ENCODE measurements at regions not wholly inside any gene's neighbourhood (a gene's known extent, or its start where the extent isn't known, plus 50 kb on each side); places are given as distances from the start of the nearest gene placed in this dataset.
A peak's percentile ranks its signal among the peaks of the same experiment; 100 is the strongest.

GRCh38 chr5:51033215-51033614 is 350.0 kb upstream of the ISL1 start:
- 81% methylated on average over 3 of the region's 4 CpGs for WGBS (ENCODE audit: insufficient coverage)
- no peak for DNase-seq
- Histone ChIP-seq H3K9me3 (replicated peaks; ENCODE audit: control insufficient read depth, low read depth, low read length) (no peaks in the 10 kb centered on the region), H3K27me3 (ENCODE audit: control insufficient read depth, insufficient read depth, low read length) (no peaks in the 10 kb centered on the region), H3K36me3 (ENCODE audit: control insufficient read depth, insufficient read depth, low read length) (no peaks in the 10 kb centered on the region), H3K4me3 (ENCODE audit: low read length) (no peak overlapping the region), H3K27ac (ENCODE audit: low read length) (no peak overlapping the region), H3K4me1 (ENCODE audit: control insufficient read depth, insufficient read depth, low read length) (no peaks in the 10 kb centered on the region)

- no CpG with 5 or more reads among the region's 1 CpG for WGBS (ENCODE audit: insufficient coverage)
- no peak for DNase-seq
- H3K27ac ChIP-seq (ENCODE audit: low read length): no peak overlapping the region
- no peaks in the 10 kb centered on the region for H3K27me3 ChIP-seq (ENCODE audit: control insufficient read depth, insufficient read depth, low read length)
- H3K9me3 ChIP-seq (replicated peaks; ENCODE audit: control insufficient read depth, low read depth, low read length): no peaks in the 10 kb centered on the region
- H3K36me3 ChIP-seq (ENCODE audit: control insufficient read depth, insufficient read depth, low read length): no peaks in the 10 kb centered on the region
- no peaks in the 10 kb centered on the region for H3K4me1 ChIP-seq (ENCODE audit: control insufficient read depth, insufficient read depth, low read length)
- H3K4me3 ChIP-seq (ENCODE audit: low read length): no peak overlapping the region
Measured at GRCh38 chr5:51034222-51034901, 348.9 kb upstream of the ISL1 start.

GRCh38 chr5:51039424-51040329 is 343.6 kb upstream of the ISL1 start:
- H3K27me3 ChIP-seq (ENCODE audit: control insufficient read depth, insufficient read depth, low read length): no peaks in the 10 kb centered on the region
- H3K36me3 ChIP-seq (ENCODE audit: control insufficient read depth, insufficient read depth, low read length): no peaks in the 10 kb centered on the region
- H3K4me1 ChIP-seq (ENCODE audit: control insufficient read depth, insufficient read depth, low read length): no peaks in the 10 kb centered on the region
- no peak for DNase-seq
- 100% methylated on average over 1 of the region's 6 CpGs for WGBS (ENCODE audit: insufficient coverage)
- no peak overlapping the region for H3K27ac ChIP-seq (ENCODE audit: low read length)
- no peaks in the 10 kb centered on the region for H3K9me3 ChIP-seq (replicated peaks; ENCODE audit: control insufficient read depth, low read depth, low read length)
- H3K4me3 ChIP-seq (ENCODE audit: low read length): no peak overlapping the region

GRCh38 chr5:51043745-51044144 is 339.5 kb upstream of the ISL1 start:
- no peak for DNase-seq
- H3K36me3 ChIP-seq (ENCODE audit: control insufficient read depth, insufficient read depth, low read length): no peaks in the 10 kb centered on the region
- no peaks in the 10 kb centered on the region for H3K4me1 ChIP-seq (ENCODE audit: control insufficient read depth, insufficient read depth, low read length)
- no CpG with 5 or more reads among the region's 5 CpGs for WGBS (ENCODE audit: insufficient coverage)
- no peaks in the 10 kb centered on the region for H3K27me3 ChIP-seq (ENCODE audit: control insufficient read depth, insufficient read depth, low read length)
- no peak overlapping the region for H3K4me3 ChIP-seq (ENCODE audit: low read length)
- H3K27ac ChIP-seq (ENCODE audit: low read length): no peak overlapping the region
- no peaks in the 10 kb centered on the region for H3K9me3 ChIP-seq (replicated peaks; ENCODE audit: control insufficient read depth, low read depth, low read length)

- Histone ChIP-seq H3K4me1 (ENCODE audit: control insufficient read depth, insufficient read depth, low read length) (no peaks in the 10 kb centered on the region), H3K36me3 (ENCODE audit: control insufficient read depth, insufficient read depth, low read length) (no peaks in the 10 kb centered on the region), H3K9me3 (replicated peaks; ENCODE audit: control insufficient read depth, low read depth, low read length) (no peaks in the 10 kb centered on the region), H3K27ac (ENCODE audit: low read length) (no peak overlapping the region), H3K4me3 (ENCODE audit: low read length) (no peak overlapping the region), H3K27me3 (ENCODE audit: control insufficient read depth, insufficient read depth, low read length) (no peaks in the 10 kb centered on the region)
- DNase-seq: no peak
- WGBS (ENCODE audit: insufficient coverage): no CpG with 5 or more reads among the region's 4 CpGs
Measured at GRCh38 chr5:51047369-51047768, 335.9 kb upstream of the ISL1 start.

GRCh38 chr5:51053361-51053760 is 329.9 kb upstream of the ISL1 start:
- no peak overlapping the region for H3K4me3 ChIP-seq (ENCODE audit: low read length)
- H3K27ac ChIP-seq (ENCODE audit: low read length): no peak overlapping the region
- DNase-seq: no peak
- H3K4me1 ChIP-seq (ENCODE audit: control insufficient read depth, insufficient read depth, low read length): no peaks in the 10 kb centered on the region
- no peaks in the 10 kb centered on the region for H3K36me3 ChIP-seq (ENCODE audit: control insufficient read depth, insufficient read depth, low read length)
- no peaks in the 10 kb centered on the region for H3K27me3 ChIP-seq (ENCODE audit: control insufficient read depth, insufficient read depth, low read length)
- no CpG with 5 or more reads among the region's 2 CpGs for WGBS (ENCODE audit: insufficient coverage)
- H3K9me3 ChIP-seq (replicated peaks; ENCODE audit: control insufficient read depth, low read depth, low read length): no peaks in the 10 kb centered on the region

- no peaks in the 10 kb centered on the region for H3K36me3 ChIP-seq (ENCODE audit: control insufficient read depth, insufficient read depth, low read length)
Measured at GRCh38 chr5:51060953-51061352, 322.3 kb upstream of the ISL1 start.

GRCh38 chr5:51072937-51073336 is 310.3 kb upstream of the ISL1 start:
- no peaks in the 10 kb centered on the region for H3K27me3 ChIP-seq (ENCODE audit: control insufficient read depth, insufficient read depth, low read length)
- DNase-seq: no peak
- H3K4me1 ChIP-seq (ENCODE audit: control insufficient read depth, insufficient read depth, low read length): no peaks in the 10 kb centered on the region
- no peak overlapping the region for H3K27ac ChIP-seq (ENCODE audit: low read length)
- no peaks in the 10 kb centered on the region for H3K36me3 ChIP-seq (ENCODE audit: control insufficient read depth, insufficient read depth, low read length)
- H3K9me3 ChIP-seq (replicated peaks; ENCODE audit: control insufficient read depth, low read depth, low read length): peaks cover 8% of the 10 kb centered on the region
- no peak overlapping the region for H3K4me3 ChIP-seq (ENCODE audit: low read length)
- WGBS (ENCODE audit: insufficient coverage): 93% methylated on average over 5 of the region's 5 CpGs

More at GRCh38 chr5:51060953-51061352, 322.3 kb upstream of the ISL1 start:
- Histone ChIP-seq H3K4me3 (ENCODE audit: low read length) (no peak overlapping the region), H3K4me1 (ENCODE audit: control insufficient read depth, insufficient read depth, low read length) (no peaks in the 10 kb centered on the region), H3K9me3 (replicated peaks; ENCODE audit: control insufficient read depth, low read depth, low read length) (peaks cover 14% of the 10 kb centered on the region), H3K27ac (ENCODE audit: low read length) (no peak overlapping the region), H3K27me3 (ENCODE audit: control insufficient read depth, insufficient read depth, low read length) (no peaks in the 10 kb centered on the region)
- WGBS (ENCODE audit: insufficient coverage): no CpG with 5 or more reads among the region's 5 CpGs
- DNase-seq: no peak

- Histone ChIP-seq H3K27me3 (ENCODE audit: control insufficient read depth, insufficient read depth, low read length) (no peaks in the 10 kb centered on the region), H3K27ac (ENCODE audit: low read length) (no peak overlapping the region), H3K4me3 (ENCODE audit: low read length) (no peak overlapping the region), H3K4me1 (ENCODE audit: control insufficient read depth, insufficient read depth, low read length) (no peaks in the 10 kb centered on the region), H3K36me3 (ENCODE audit: control insufficient read depth, insufficient read depth, low read length) (no peaks in the 10 kb centered on the region), H3K9me3 (replicated peaks; ENCODE audit: control insufficient read depth, low read depth, low read length) (no peaks in the 10 kb centered on the region)
- WGBS (ENCODE audit: insufficient coverage): no CpG with 5 or more reads among the region's 1 CpG
- no peak for DNase-seq
Measured at GRCh38 chr5:51082741-51083140, 300.5 kb upstream of the ISL1 start.

- Histone ChIP-seq H3K4me1 (ENCODE audit: control insufficient read depth, insufficient read depth, low read length) (no peaks in the 10 kb centered on the region), H3K4me3 (ENCODE audit: low read length) (no peak overlapping the region), H3K27ac (ENCODE audit: low read length) (no peak overlapping the region), H3K27me3 (ENCODE audit: control insufficient read depth, insufficient read depth, low read length) (no peaks in the 10 kb centered on the region), H3K36me3 (ENCODE audit: control insufficient read depth, insufficient read depth, low read length) (no peaks in the 10 kb centered on the region), H3K9me3 (replicated peaks; ENCODE audit: control insufficient read depth, low read depth, low read length) (no peaks in the 10 kb centered on the region)
- peak; percentile 60 for DNase-seq
- no CpG with 5 or more reads among the region's 2 CpGs for WGBS (ENCODE audit: insufficient coverage)
Measured at GRCh38 chr5:51091816-51092215, 291.4 kb upstream of the ISL1 start.

All from muscle of leg (tissue), 3 donors.